D721Med (cell line): ENCODE measurements at regions not wholly inside any gene's neighbourhood (a gene's known extent, or its start where the extent isn't known, plus 50 kb on each side); places are given as distances from the start of the nearest gene placed in this dataset.

Source experiments
- DNase-seq: peaks from one replicate; pipeline ENCODE4 v3.0.0; 2011; ENCODE audit warnings: low spot score; ENCODE audit not compliant: insufficient read length
- FAIRE-seq: peaks from 2 replicates; lab custom pipeline; 2011; peaks lifted over from hg19 to GRCh38; lab: Jason Lieb, UNC
- TF ChIP-seq, protein P1 (sequence below): IDR thresholded peaks from 2 replicates; pipeline ENCODE4 v1.5.1; 2012; ENCODE audit warnings: mild to moderate bottlenecking, control low read depth; ENCODE audit not compliant: insufficient read depth; ENCODE audit errors: missing control alignments

DNA sequence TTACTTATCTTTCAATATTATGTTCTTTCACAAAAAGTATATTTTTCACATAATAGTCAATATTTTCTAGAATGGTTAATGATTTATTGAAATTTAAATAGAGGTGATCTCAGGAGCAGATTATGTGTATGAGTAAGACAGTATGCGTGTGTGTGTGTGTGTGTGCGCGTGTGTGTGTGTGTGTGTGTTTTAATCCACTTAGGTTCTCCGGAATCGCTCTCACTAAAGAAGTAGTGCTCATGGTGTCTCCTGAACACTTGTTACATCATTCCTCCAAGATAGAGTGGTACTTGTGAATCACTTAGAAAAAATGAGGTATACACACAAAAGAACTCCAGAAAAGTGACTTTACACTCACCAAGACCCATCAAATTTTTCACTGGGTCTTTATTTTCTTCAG lies 91.0 kb upstream of the KCNH7 start:
- FAIRE-seq = no peak
- no peak for DNase-seq
- TF ChIP-seq, protein P1, sequence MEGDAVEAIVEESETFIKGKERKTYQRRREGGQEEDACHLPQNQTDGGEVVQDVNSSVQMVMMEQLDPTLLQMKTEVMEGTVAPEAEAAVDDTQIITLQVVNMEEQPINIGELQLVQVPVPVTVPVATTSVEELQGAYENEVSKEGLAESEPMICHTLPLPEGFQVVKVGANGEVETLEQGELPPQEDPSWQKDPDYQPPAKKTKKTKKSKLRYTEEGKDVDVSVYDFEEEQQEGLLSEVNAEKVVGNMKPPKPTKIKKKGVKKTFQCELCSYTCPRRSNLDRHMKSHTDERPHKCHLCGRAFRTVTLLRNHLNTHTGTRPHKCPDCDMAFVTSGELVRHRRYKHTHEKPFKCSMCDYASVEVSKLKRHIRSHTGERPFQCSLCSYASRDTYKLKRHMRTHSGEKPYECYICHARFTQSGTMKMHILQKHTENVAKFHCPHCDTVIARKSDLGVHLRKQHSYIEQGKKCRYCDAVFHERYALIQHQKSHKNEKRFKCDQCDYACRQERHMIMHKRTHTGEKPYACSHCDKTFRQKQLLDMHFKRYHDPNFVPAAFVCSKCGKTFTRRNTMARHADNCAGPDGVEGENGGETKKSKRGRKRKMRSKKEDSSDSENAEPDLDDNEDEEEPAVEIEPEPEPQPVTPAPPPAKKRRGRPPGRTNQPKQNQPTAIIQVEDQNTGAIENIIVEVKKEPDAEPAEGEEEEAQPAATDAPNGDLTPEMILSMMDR = no peak

DNA sequence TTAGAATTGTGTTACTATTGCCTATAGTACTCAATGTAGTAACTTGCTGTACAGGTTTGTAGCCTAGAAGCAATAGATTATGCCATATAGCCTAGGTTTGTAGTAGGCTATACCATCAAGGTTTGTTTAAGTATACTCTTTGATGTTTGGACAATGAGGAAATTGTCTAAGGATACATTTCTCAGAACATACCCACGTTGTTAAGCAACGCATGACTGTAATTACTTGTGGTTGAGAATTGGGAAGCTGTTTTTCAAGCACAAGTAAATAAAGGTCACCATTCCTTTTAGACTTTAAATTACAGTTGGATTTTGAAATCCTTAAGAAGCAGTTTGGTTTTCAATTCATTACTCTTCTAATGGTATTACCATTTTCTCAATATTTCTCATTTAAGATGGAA lies 89.8 kb upstream of the KCNH7 start:
- FAIRE-seq (no peak), DNase-seq (no peak)
- TF ChIP-seq, protein P1 = no peak

DNA sequence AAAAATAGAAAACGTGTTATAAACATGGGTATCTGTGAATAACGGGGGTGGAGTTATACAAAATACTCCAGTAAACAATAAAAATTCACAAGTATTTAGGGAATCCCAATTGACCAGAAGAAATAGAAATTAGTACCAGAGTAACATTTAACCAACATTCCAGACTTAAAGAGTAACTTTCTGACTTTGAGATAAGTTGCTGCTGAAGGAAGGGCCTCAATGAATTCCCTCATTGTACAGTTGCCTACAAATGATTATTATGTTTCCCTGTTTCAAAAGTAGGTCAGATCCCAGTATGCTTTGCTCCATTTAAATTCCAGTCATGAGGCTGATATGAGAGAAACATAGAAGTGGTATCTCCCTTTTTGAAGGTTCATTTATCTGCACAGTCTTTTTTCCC lies 88.3 kb upstream of the KCNH7 start:
- DNase-seq (no peak), FAIRE-seq (no peak)
- TF ChIP-seq, protein P1 = no peak

DNA sequence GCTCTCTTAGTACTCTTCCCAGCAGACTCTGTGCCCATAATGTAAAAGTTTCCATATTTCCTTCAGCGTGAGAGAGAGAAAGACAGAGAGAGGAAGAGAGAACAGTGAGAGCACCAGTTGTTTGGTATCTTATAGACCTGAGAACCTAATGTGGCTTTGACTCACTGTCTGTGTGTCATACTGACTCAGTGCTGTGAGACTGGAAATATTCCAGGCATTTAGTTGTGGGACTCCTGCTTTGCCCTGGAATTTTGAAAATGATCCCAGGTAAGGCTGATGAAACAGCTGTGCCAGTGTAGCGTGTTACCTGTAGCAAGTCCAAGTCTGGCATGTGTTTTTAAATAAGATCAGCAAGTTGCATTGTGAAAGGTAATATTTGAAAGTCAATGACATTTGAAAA lies 87.9 kb upstream of the KCNH7 start:
- DNase-seq (no peak), FAIRE-seq (no peak)
- TF ChIP-seq, protein P1 = no peak

DNA sequence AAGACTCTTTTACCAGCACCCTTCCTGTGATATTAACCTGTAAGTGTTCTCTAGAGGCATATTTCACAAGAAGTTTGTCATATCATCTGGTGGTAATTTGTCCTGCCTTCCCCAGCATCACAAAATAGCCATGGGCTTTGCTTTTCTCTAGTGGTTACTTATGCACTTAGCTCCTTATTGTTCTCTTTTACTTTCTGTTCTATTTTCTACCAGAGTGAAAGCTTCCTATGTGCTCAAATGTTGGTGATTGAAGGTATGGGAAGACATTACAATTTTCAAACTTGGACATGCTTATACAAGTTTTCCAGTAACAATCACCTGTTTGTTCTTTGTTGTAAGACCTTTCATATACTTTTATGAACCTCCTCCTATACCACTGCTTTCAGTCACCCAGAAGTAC lies 87.0 kb upstream of the KCNH7 start:
- FAIRE-seq (no peak), DNase-seq (no peak)
- TF ChIP-seq, protein P1 = no peak

DNA sequence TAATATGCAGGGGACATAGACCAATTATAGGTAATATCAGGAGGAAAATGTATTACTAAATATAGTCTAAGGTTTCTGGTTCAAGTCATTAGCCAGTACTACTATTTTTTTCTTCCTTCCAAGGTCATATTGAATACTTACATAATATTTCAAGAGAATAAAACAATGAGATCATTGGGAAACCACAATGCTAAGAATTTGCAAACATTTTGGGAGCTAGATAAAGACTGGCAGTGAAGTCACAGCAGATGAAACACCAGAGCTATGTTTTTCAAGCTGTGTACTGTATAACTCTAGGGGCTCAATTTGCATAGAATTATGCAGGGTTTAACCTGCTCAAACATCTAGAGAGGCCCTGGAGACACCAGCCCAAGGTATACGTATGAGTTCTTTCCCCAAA lies 80.5 kb upstream of the KCNH7 start:
- no peak for FAIRE-seq
- TF ChIP-seq, protein P1 = no peak
- no peak for DNase-seq

DNA sequence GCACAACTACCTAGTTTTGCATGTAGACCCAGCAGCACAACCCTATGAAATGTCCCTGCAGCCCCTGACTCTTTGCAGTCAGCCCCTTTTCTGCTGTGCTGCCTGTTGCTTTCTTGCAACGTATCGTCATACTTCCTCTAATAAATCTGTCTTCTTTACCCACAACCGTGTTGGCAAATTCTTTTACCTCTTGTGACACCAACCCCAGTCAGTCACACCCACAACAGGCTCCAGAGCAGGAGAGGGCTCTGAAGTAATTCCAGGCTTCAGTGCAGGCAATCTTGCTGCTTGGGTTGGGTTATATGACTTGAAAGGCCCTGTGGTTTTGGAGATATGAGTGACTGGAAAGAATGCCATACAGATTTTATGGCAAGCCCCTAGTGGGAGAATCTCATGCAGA lies 79.1 kb upstream of the KCNH7 start:
- DNase-seq (no peak), FAIRE-seq (no peak)
- TF ChIP-seq, protein P1 = no peak
